ENCODE measurements at regions not wholly inside any gene's neighbourhood (a gene's known extent, or its start where the extent isn't known, plus 50 kb on each side); places are given as distances from the start of the nearest gene placed in this dataset.
"Not testable (repeated sequence)": the region's sequence is repeated elsewhere in the genome, so short reads cannot be mapped to it uniquely, and the experiment has no call there.

GRCh38 chrX:82721891-82722290 lies 786.2 kb upstream of the POU3F4 start:
- no peak for TF ChIP-seq CTCF (IDR thresholded peaks at IDR 0.05; ENCODE audit: low read length, missing control alignments)
- H3K4me3 ChIP-seq (replicated peaks; ENCODE audit: low read depth, low read length) = no peak overlapping the region
- no peak for DNase-seq (ENCODE audit: low read depth)

- no peak for TF ChIP-seq CTCF (IDR thresholded peaks at IDR 0.05; ENCODE audit: low read length, missing control alignments)
- DNase-seq (ENCODE audit: low read depth) = no peak
- no peak overlapping the region for H3K4me3 ChIP-seq (replicated peaks; ENCODE audit: low read depth, low read length)
Observed at GRCh38 chrX:82723806-82724205, 784.3 kb upstream of the POU3F4 start.

- not testable (repeated sequence) for H3K4me3 ChIP-seq (replicated peaks; ENCODE audit: low read depth, low read length); DNase-seq (ENCODE audit: low read depth)
Observed at GRCh38 chrX:82727436-82727835, 780.7 kb upstream of the POU3F4 start.

- no peak for TF ChIP-seq CTCF (IDR thresholded peaks at IDR 0.05; ENCODE audit: low read length, missing control alignments)
- no peak overlapping the region for H3K4me3 ChIP-seq (replicated peaks; ENCODE audit: low read depth, low read length)
- no peak for DNase-seq (ENCODE audit: low read depth)
Observed at GRCh38 chrX:82732861-82733260, 775.2 kb upstream of the POU3F4 start.

- DNase-seq (ENCODE audit: low read depth) = no peak
- no peak overlapping the region for H3K4me3 ChIP-seq (replicated peaks; ENCODE audit: low read depth, low read length)
- TF ChIP-seq CTCF (IDR thresholded peaks at IDR 0.05; ENCODE audit: low read length, missing control alignments) = no peak
Observed at GRCh38 chrX:82734140-82734539, 774.0 kb upstream of the POU3F4 start.

- DNase-seq (ENCODE audit: low read depth); H3K4me3 ChIP-seq (replicated peaks; ENCODE audit: low read depth, low read length): not testable (repeated sequence)
Observed at GRCh38 chrX:82738313-82738712, 769.8 kb upstream of the POU3F4 start.

- no peak for DNase-seq (ENCODE audit: low read depth)
- H3K4me3 ChIP-seq (replicated peaks; ENCODE audit: low read depth, low read length) = no peak overlapping the region
- no peak for TF ChIP-seq CTCF (IDR thresholded peaks at IDR 0.05; ENCODE audit: low read length, missing control alignments)
Observed at GRCh38 chrX:82742351-82742750, 765.7 kb upstream of the POU3F4 start.

GRCh38 chrX:82745725-82746124 lies 762.4 kb upstream of the POU3F4 start:
- not testable (repeated sequence) for H3K4me3 ChIP-seq (replicated peaks; ENCODE audit: low read depth, low read length); DNase-seq (ENCODE audit: low read depth)

- no peak for TF ChIP-seq CTCF (IDR thresholded peaks at IDR 0.05; ENCODE audit: low read length, missing control alignments)
- no peak overlapping the region for H3K4me3 ChIP-seq (replicated peaks; ENCODE audit: low read depth, low read length)
Observed at GRCh38 chrX:82748906-82749505, 759.1 kb upstream of the POU3F4 start.

More at GRCh38 chrX:82748906-82749505, 759.1 kb upstream of the POU3F4 start:
- no peak for DNase-seq (ENCODE audit: low read depth)
